GM23248 (cell line): ENCODE measurements at regions not wholly inside any gene's neighbourhood (a gene's known extent, or its start where the extent isn't known, plus 50 kb on each side); places are given as distances from the start of the nearest gene placed in this dataset.

Source experiments
- EZH2 ChIP-seq: fragments of 200-600 bp; sonication (generic); IDR thresholded peaks from 2 replicates; pipeline ENCODE4 v1.6.1; 2018; ENCODE audit warnings: antibody characterized with exemption, mild to moderate bottlenecking; ENCODE audit not compliant: insufficient read depth, poor library complexity, severe bottlenecking
- EZH2phosphoT487 ChIP-seq: fragments of 200-600 bp; sonication (generic); IDR thresholded peaks from 2 replicates; pipeline ENCODE4 v1.6.1; 2018; ENCODE audit warnings: antibody characterized with exemption, moderate library complexity, mild to moderate bottlenecking, low read depth; ENCODE audit not compliant: insufficient read depth

- no peak for TF ChIP-seq EZH2
- no peak for TF ChIP-seq EZH2phosphoT487
Observed at GRCh38 chr9:81470864-81471263, 218.5 kb downstream of the TLE1 start.
